Fibroblast of skin of scalp (primary cell): ENCODE measurements at regions not wholly inside any gene's neighbourhood (a gene's known extent, or its start where the extent isn't known, plus 50 kb on each side); places are given as distances from the start of the nearest gene placed in this dataset.
A peak's percentile ranks its signal among the peaks of the same experiment; 100 is the strongest.

Experiments
- DNase-seq: peaks from one replicate; pipeline ENCODE4 v3.0.0-alpha.2; 2013

DNA sequence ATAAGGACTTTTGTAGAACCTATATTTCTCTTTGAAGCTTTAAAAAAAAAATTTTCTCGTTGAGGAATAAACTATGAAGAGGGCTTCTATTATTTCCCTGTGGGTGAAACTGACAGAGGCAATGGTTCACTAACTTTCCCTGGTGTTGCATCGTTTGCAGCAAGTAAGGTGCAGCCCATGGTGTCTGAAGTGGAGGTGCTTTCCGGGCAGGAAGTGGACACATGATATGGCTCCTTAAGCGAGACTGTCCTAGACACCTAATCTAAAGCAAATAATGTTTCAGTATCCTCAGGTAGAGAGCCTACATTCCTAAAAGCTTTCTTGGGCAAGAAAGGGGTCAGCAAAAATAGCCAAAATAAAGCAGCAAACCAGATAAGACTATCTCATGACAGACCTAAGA lies 437.6 kb upstream of the ARGLU1 start:
- DNase-seq, result no peak

DNA sequence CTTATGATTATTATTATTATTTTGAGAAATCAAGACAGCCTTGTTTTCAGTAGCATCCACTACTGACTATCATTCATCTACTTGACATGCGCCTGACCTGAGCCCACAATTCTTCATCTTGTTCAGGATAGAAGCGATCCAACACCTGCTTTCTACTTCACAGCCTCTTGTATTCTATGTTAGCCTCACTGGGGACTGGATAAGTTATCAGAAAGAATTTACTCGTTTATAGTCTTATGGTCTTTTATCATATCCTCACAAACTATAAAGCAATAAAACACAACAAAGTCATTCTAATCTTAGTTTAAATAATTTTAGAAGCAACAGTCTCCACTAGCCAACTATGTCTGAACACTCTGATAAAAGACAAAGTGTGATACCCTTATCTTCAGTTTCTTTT lies 436.0 kb upstream of the ARGLU1 start:
- no peak for DNase-seq

DNA sequence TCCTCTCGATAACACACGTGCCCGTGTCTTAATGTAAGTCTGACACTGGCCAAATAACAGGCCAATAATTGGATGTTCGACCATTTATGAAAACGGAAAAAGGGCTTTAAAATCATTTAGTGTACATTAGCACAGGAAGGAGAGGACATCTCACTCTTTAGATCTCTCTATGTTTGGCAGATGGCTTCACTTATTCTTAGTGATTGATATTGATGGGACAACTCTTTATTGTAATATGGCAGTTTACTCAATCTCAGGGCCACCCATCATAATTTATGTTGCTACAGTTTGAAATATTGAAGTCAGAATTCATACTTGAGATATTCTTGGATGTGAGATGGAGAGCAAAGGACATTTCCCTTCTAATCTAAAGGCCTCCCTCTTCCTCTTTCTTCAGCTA lies 430.7 kb upstream of the ARGLU1 start:
- no peak for DNase-seq

DNA sequence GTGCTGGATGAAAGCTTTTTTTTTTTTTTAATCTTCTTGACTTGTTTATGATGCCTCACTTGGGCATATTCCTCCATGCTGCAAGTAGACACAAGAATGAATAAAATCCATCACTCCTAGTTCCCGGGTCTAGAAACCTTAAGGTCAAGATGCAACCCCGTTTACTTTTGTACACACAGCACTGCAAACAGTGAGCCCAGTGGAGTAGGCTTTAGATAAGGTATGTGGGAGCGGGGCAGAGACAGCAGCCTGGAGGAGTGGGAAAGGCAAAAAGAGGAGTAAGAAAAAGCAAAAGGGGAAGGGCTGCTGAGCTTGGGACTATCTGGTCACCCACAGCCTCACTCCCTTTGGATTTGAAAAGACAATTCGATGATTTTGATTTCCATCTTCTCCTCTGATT lies 429.8 kb upstream of the ARGLU1 start:
- DNase-seq, result no peak

- DNase-seq, result peak; percentile 43
Observed at GRCh38 chr13:106996867-106997618, 429.1 kb upstream of the ARGLU1 start.

DNA sequence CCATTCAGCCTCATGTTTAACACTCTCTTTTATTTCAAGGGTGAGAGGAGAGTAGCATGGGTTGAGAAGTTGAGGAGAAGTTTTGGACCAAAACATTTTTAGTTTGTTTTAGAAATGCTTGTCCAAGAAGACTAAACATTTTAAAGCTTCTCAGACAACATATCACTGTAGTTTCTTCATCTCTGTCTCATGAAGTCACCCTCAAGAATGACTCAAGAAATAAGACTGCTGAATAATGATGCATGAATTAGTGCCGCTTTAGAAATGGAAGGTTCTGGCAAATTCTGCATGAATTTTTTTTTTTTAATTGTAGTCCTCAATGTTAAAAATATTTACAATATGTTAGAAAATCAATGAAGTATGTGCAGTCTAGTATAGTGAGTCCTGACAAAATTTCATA lies 422.7 kb upstream of the ARGLU1 start:
- DNase-seq, result peak; percentile 64

DNA sequence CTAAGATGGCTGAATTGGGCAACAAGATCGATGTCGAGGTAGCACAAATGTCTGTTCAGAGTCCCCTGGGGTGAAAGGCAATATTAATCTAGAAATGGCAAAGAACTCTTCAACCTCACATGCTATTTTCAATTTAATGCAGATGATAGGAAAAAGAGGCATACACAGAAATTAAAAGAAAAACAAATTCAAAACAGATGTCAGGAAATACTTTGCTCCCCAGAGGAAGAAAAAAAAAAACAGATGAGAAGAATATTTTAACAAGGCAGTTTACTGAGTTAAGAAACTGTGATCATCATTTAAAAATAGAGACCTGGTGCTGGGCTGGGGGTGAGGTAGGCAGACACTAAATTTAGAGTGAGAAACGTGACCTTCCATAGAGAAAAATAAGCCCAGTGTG lies 421.9 kb upstream of the ARGLU1 start:
- DNase-seq, result peak; percentile 62

DNA sequence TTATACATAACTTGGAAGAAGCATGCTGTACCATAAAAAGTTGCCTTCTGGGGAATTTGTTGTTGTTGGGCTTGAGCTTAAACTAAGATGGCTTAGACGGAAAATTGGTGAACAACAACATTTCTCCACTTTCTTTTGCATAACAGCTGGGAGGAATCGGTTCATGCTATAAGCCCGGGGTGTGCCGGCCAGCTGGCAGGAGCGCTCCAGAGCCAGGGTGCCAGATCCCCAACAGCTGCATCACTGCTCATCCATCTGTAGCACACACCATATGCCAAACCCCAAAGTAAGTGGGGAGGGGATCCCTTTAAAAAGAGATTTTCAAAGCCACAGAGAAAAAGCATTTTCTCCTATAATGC lies 419.5 kb upstream of the ARGLU1 start:
- no peak for DNase-seq

DNA sequence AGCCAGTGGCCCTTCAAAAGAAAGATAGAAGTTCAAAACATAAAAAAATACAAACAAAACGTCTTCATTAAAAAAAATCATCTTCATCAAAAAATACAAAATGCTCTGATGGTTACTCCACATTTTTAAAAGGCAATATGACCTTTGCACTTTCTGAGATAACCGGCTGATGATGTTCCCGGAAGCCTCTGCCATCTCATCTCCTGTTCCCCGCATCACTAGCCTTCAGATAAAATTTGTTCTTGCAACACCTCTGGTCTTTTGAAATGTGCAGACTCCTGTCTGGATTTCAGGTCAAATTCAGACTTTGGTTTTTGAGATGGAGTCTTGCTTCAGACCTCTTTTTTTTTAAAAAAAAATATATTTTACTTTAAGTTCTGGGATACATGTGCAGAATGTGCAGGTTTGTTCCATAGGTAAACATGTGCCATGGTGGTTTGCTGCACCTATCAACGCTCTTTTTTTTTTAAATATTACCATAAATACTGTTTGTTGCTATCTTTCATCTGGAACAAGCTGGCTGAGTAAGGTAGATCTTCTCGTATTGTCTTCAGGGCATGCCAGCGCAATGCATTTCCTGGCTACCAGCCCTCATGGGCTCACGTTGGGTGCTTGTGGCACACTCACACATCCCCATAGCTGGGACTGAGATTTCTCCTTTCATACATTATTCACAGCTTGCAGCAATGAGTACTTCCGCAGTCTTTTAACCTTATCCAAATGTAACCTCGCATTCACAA lies 418.9 kb upstream of the ARGLU1 start:
- no peak for DNase-seq

GRCh38 chr13:106986033-106986484 lies 418.1 kb upstream of the ARGLU1 start:
- DNase-seq, result peak; percentile 48

GRCh38 chr13:106985481-106985880 lies 417.5 kb upstream of the ARGLU1 start:
- no peak for DNase-seq

GRCh38 chr13:106981051-106981450 lies 413.1 kb upstream of the ARGLU1 start:
- DNase-seq, result no peak

DNA sequence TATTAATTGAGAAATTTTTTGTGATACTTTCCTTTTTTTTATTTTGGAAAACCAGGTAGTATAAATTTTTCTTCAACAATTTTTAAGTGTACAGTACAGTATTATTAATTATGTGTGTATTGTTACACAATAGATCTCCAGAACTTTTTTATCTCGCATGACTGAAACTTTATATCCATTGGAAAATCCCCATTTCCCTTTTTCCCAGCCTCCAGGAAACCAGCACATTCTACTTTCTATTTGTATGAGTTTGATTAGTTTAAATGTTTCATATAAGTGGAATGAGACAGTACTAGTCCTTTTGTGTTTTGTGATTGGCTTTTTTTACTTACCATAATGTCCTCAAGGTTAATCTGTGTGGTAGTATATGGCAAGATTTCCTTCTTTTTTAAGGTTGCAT lies 399.5 kb upstream of the ARGLU1 start:
- no peak for DNase-seq

DNA sequence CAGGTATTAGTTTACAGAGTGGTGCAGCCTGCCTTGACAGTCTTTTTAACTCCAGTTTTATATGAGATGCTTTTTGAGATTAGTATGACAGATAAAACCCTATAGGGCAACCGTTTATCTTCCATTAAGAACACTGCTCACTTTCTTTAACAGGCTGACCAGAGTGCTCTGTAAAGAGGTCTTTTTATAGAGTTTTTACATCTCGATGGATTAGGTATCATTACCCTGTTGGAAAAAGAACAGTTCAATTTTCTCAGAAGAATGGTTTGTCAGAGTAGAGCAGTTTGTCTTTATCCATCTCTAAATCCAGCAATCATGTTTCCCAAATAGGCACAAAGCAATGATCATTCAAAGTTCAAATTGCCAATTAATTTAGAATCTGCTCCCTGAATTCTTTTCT lies 395.2 kb upstream of the ARGLU1 start:
- no peak for DNase-seq

DNA sequence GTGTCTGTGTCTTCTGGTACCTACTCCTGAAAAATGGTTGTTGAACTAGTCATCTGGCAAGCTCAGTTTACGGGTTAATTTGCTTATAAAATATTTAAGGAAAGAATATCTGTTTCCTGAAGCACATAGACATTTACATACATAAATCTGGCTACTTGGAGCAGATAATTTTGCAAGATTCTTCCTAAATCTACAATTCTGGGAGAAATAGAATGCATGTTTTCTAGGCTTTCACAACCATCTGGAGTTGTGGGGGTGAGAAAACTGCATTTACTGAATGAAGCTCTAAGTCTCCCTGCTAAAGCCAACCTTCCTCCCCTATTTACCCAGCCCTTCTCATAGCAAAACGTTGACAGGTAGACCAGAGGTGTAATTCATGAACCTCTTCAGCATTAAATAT lies 393.7 kb upstream of the ARGLU1 start:
- DNase-seq, result no peak

GRCh38 chr13:106961216-106961615 lies 393.3 kb upstream of the ARGLU1 start:
- DNase-seq, result no peak

GRCh38 chr13:106958621-106959048 lies 390.7 kb upstream of the ARGLU1 start:
- DNase-seq, result no peak

DNA sequence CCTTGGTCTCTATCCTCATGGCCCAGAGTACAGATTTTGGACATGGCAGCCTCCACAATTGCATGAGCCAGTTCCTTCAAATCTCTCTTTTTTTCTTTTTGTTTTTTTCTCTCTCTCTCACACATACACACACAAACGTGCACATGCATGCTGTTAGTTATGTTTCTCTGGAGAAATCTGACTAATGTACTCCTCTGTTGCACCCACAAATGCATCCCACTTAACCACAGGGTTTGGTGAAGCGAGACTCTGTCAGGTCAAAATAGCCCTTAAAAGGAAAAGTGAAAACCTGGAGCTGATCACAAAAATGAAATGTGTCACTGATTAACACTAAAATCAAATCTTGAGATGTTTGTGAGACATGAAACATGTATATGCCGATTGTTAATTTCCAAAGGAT lies 374.6 kb upstream of the ARGLU1 start:
- no peak for DNase-seq

DNA sequence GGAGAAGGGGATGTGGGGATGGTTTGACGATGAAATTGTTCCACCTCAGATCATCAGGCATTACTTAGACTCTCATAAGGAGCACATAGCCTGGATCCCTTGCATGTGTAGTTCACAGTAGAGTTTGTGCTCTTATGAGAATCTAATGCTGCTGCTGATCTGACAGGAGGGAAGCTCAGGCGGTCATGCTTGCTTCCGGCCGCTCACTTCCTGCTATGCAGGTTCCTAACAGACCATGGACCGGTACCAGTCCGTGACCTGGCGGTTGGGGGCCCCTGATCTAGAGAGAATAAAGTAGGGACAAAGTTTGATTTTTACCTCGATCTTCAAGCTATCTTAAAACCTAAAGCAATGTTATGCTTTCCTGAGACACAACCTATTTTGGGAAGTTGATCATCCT lies 373.8 kb upstream of the ARGLU1 start:
- no peak for DNase-seq

- no peak for DNase-seq
Observed at GRCh38 chr13:106927421-106927820, 359.5 kb upstream of the ARGLU1 start.

GRCh38 chr13:106922384-106922783 lies 354.4 kb upstream of the ARGLU1 start:
- DNase-seq, result no peak

DNA sequence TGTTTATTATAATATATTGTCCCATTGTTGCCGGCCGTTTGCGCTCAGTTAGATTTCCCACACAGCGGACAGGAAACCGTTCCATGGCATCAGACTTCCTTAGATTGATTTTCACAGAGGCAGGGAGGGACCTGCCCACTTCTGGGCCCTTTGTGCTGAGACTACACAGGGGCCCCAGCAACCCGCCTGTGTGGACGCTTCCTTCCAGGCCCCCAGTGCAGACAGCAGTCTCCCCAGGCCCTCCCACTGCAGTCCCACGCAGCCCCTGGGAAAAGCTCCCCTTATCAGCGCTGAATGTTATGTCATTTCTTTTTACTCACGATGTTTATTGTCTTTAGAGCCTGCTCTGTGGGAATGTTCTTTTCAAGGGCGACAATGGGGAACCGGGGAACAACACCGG lies 351.7 kb upstream of the ARGLU1 start:
- DNase-seq, result no peak

GRCh38 chr13:106919133-106919532 lies 351.2 kb upstream of the ARGLU1 start:
- DNase-seq, result no peak

GRCh38 chr13:106918557-106918860 lies 350.6 kb upstream of the ARGLU1 start:
- DNase-seq, result no peak
